Keratinocyte (primary cell): ENCODE measurements at regions not wholly inside any gene's neighbourhood (a gene's known extent, or its start where the extent isn't known, plus 50 kb on each side); places are given as distances from the start of the nearest gene placed in this dataset.

Experiments
- DNase-seq: peaks from one replicate; pipeline ENCODE4 v3.0.0-alpha.2; 2011; ENCODE audit warnings: low read depth, missing footprints, low spot score
- FAIRE-seq: peaks from 2 replicates; lab custom pipeline; 2011; peaks lifted over from hg19 to GRCh38; lab: Jason Lieb, UNC
- H2AFZ ChIP-seq: 2 replicates; pipeline ENCODE4 v1.6.0; 2012; ENCODE audit warnings: low read length, control low read depth, inconsistent platforms; ENCODE audit not compliant: control insufficient read depth
- H3K27ac ChIP-seq: 2 replicates; pipeline ENCODE4 v1.5.1; 2011; ENCODE audit warnings: low read length; ENCODE audit not compliant: control insufficient read depth, insufficient read depth
- H3K27me3 ChIP-seq: 3 replicates; pipeline ENCODE4 v1.6.0; 2011; ENCODE audit warnings: low read length; ENCODE audit not compliant: control insufficient read depth, insufficient read depth; ENCODE audit errors: extremely low read depth
- H3K36me3 ChIP-seq, 2 experiments: 2 replicates in 1 of 2; 3 replicates in 1 of 2; pipeline ENCODE4 v1.5.1; 2011; ENCODE audit warnings: low read length in 2 of 2, mild to moderate bottlenecking in 1 of 2; ENCODE audit not compliant: control insufficient read depth in 2 of 2, insufficient read depth in 2 of 2; ENCODE audit errors: extremely low read depth in 1 of 2
- H3K4me1 ChIP-seq: 3 replicates; pipeline ENCODE4 v1.5.1; 2011; ENCODE audit warnings: low read length; ENCODE audit not compliant: control insufficient read depth, insufficient read depth; ENCODE audit errors: extremely low read depth
- H3K4me2 ChIP-seq: 3 replicates; pipeline ENCODE4 v1.6.0; 2011; ENCODE audit warnings: low read depth, low read length; ENCODE audit not compliant: control insufficient read depth, insufficient read depth; ENCODE audit errors: extremely low read depth
- H3K4me3 ChIP-seq, 3 experiments: fragments of 200-600 bp in 1 of 3; sonication (generic) in 1 of 3; 2 replicates in 2 of 3; 3 replicates in 1 of 3; pipeline ENCODE4 v1.5.1; 2011 to 2016; ENCODE audit warnings: low read length in 3 of 3, mild to moderate bottlenecking in 3 of 3, control low read depth in 2 of 3, inconsistent platforms in 1 of 3, low read depth in 1 of 3, mixed read lengths in 1 of 3, mixed run types in 1 of 3, moderate library complexity in 1 of 3; ENCODE audit not compliant: control insufficient read depth in 2 of 3, insufficient read depth in 2 of 3; ENCODE audit errors: extremely low read depth in 1 of 3
- H3K79me2 ChIP-seq: 2 replicates; pipeline ENCODE4 v1.6.0; 2012; ENCODE audit warnings: low read length; ENCODE audit not compliant: control insufficient read depth, insufficient read depth
- H3K9ac ChIP-seq: 3 replicates; pipeline ENCODE4 v1.6.0; 2011; ENCODE audit warnings: low read length; ENCODE audit not compliant: control insufficient read depth, insufficient read depth; ENCODE audit errors: extremely low read depth
- H3K9me1 ChIP-seq: 3 replicates; pipeline ENCODE4 v1.6.0; 2011; ENCODE audit warnings: low read length; ENCODE audit not compliant: control insufficient read depth, insufficient read depth; ENCODE audit errors: extremely low read depth
- H3K9me3 ChIP-seq: 2 replicates; pipeline ENCODE4 v1.5.1; 2012; ENCODE audit warnings: low read depth, low read length; ENCODE audit not compliant: control insufficient read depth
- H4K20me1 ChIP-seq: 3 replicates; pipeline ENCODE4 v1.6.0; 2011; ENCODE audit warnings: low read length; ENCODE audit not compliant: control insufficient read depth, insufficient read depth; ENCODE audit errors: extremely low read depth
- EZH2 ChIP-seq: IDR thresholded peaks from one replicate; pipeline ENCODE4 v1.6.1; 2012; ENCODE audit warnings: inconsistent platforms, mild to moderate bottlenecking, low read length, moderate library complexity
- dilution Hi-C: fragments of 300-500 bp; cut with MboI; formaldehyde crosslinking; loops from one replicate; pipeline ENCODE4 v1.7.0; 2020; ENCODE audit warnings: low sequenced_read_pairs; ENCODE audit not compliant: extremely low pct_ligation_motif_present
- TF ChIP-seq, protein P1 (sequence below), 3 experiments: IDR thresholded peaks in 1 of 3; conservative IDR thresholded peaks in 1 of 3; optimal IDR thresholded peaks in 1 of 3; 2 replicates in 2 of 3; 3 replicates in 1 of 3; pipeline versions ENCODE3 to v1.5.1; 2011; ENCODE audit warnings: low read length in 3 of 3, mild to moderate bottlenecking in 3 of 3, moderate library complexity in 2 of 3, control low read depth in 1 of 3, inconsistent platforms in 1 of 3; ENCODE audit not compliant: insufficient read depth in 2 of 3; ENCODE audit errors: extremely low read depth in 1 of 3

GRCh38 chr7:67614843-67615242 is 618.2 kb downstream of the TYW1 start:
- Histone ChIP-seq H3K4me1 (no peaks in the 10 kb centered on the region), H3K9ac (no peak overlapping the region), H2AFZ (no peak overlapping the region), H4K20me1 (no peaks in the 10 kb centered on the region), H3K27me3 (peaks cover 5% of the 10 kb centered on the region), H3K79me2 (no peaks in the 10 kb centered on the region), H3K9me1 (no peaks in the 10 kb centered on the region), H3K4me2 (no peak overlapping the region), H3K4me3 (no peak overlapping the region), H3K36me3 (no peaks in the 10 kb centered on the region), H3K9me3 (no peaks in the 10 kb centered on the region), H3K27ac (no peak overlapping the region)
- no peak for DNase-seq
- FAIRE-seq = no peak
- dilution Hi-C loops = no loop called here
- no peak for TF ChIP-seq EZH2
- TF ChIP-seq, protein P1, sequence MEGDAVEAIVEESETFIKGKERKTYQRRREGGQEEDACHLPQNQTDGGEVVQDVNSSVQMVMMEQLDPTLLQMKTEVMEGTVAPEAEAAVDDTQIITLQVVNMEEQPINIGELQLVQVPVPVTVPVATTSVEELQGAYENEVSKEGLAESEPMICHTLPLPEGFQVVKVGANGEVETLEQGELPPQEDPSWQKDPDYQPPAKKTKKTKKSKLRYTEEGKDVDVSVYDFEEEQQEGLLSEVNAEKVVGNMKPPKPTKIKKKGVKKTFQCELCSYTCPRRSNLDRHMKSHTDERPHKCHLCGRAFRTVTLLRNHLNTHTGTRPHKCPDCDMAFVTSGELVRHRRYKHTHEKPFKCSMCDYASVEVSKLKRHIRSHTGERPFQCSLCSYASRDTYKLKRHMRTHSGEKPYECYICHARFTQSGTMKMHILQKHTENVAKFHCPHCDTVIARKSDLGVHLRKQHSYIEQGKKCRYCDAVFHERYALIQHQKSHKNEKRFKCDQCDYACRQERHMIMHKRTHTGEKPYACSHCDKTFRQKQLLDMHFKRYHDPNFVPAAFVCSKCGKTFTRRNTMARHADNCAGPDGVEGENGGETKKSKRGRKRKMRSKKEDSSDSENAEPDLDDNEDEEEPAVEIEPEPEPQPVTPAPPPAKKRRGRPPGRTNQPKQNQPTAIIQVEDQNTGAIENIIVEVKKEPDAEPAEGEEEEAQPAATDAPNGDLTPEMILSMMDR (optimal IDR thresholded peaks at IDR 0.05 in 1 of 3, IDR thresholded peaks at IDR 0.05 in 1 of 3, conservative IDR thresholded peaks at IDR 0.05 in 1 of 3; ENCODE audit: extremely low read depth in 1 of 3, insufficient read depth in 2 of 3, low read length in 3 of 3) = no peak

DNA sequence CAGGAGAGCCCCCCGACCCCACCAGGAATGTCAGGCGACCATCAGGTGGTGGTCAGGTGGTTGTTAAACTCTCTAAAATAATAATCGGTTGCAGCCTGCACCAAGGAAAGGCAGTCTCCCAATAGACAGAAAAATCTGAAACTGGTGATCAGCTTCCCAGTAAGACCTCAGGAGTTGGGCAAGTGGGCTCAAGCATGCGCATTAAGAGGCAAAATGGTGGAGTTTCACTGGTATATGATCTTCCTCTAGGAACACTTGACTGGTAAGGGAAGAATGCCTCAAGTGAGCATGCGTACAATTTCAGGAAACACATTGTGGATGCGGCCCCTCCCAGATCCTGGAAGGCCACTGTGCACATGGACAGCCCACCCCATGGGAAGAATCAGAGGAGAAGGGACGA is 619.9 kb downstream of the TYW1 start:
- no peak overlapping the region for H2AFZ ChIP-seq
- no peaks in the 10 kb centered on the region for H3K9me3 ChIP-seq
- H4K20me1 ChIP-seq = no peaks in the 10 kb centered on the region
- no peak overlapping the region for H3K4me3 ChIP-seq
- TF ChIP-seq, protein P1 (optimal IDR thresholded peaks at IDR 0.05 in 1 of 3, IDR thresholded peaks at IDR 0.05 in 1 of 3, conservative IDR thresholded peaks at IDR 0.05 in 1 of 3; ENCODE audit: extremely low read depth in 1 of 3, insufficient read depth in 2 of 3, low read length in 3 of 3) = no peak
- no peak for TF ChIP-seq EZH2
- dilution Hi-C loops = no loop called here
- H3K9me1 ChIP-seq = no peaks in the 10 kb centered on the region
- no peaks in the 10 kb centered on the region for H3K36me3 ChIP-seq
- no peaks in the 10 kb centered on the region for H3K4me1 ChIP-seq
- no peak for FAIRE-seq
- H3K27ac ChIP-seq = no peak overlapping the region
- no peak for DNase-seq
- no peak overlapping the region for H3K4me2 ChIP-seq
- H3K79me2 ChIP-seq = no peaks in the 10 kb centered on the region
- peaks cover 9% of the 10 kb centered on the region for H3K27me3 ChIP-seq
- no peak overlapping the region for H3K9ac ChIP-seq
